Fibroblast of skin of back (primary cell): ENCODE measurements at regions not wholly inside any gene's neighbourhood (a gene's known extent, or its start where the extent isn't known, plus 50 kb on each side); places are given as distances from the start of the nearest gene placed in this dataset.
A peak's percentile ranks its signal among the peaks of the same experiment; 100 is the strongest.

ENCODE experiments used
- DNase-seq: peaks from one replicate; pipeline ENCODE4 v3.0.0-alpha.2; 2013

GRCh38 chr5:82839881-82840280 lies 237.3 kb downstream of the TMEM167A start:
- DNase-seq, result no peak

- DNase-seq, result no peak
Measured at GRCh38 chr5:82835488-82835887, 241.7 kb downstream of the TMEM167A start.

- DNase-seq, result no peak
Measured at GRCh38 chr5:82834151-82834550, 243.0 kb downstream of the TMEM167A start.

- no peak for DNase-seq
Measured at GRCh38 chr5:82833277-82833676, 243.9 kb downstream of the TMEM167A start.

GRCh38 chr5:82832445-82832844 lies 244.7 kb downstream of the TMEM167A start:
- DNase-seq, result no peak

- DNase-seq, result no peak
Measured at GRCh38 chr5:82828211-82828610, 249.0 kb downstream of the TMEM167A start.

GRCh38 chr5:82827651-82828050 lies 249.5 kb downstream of the TMEM167A start:
- DNase-seq, result no peak

- no peak for DNase-seq
Measured at GRCh38 chr5:82822634-82822927, 254.6 kb downstream of the TMEM167A start.

- peak; percentile 41 for DNase-seq
Measured at GRCh38 chr5:82821846-82822633, 255.2 kb downstream of the TMEM167A start.

- no peak for DNase-seq
Measured at GRCh38 chr5:82820961-82821845, 256.0 kb downstream of the TMEM167A start.

- peak; percentile 13 for DNase-seq
Measured at GRCh38 chr5:82820188-82820587, 257.0 kb downstream of the TMEM167A start.

GRCh38 chr5:82817897-82818676 lies 259.1 kb downstream of the TMEM167A start:
- DNase-seq, result no peak

GRCh38 chr5:82816926-82817325 lies 260.3 kb downstream of the TMEM167A start:
- no peak for DNase-seq

- no peak for DNase-seq
Measured at GRCh38 chr5:82815871-82816270, 261.3 kb downstream of the TMEM167A start.

GRCh38 chr5:82813861-82814260 lies 263.3 kb downstream of the TMEM167A start:
- no peak for DNase-seq

GRCh38 chr5:82812575-82812974 lies 264.6 kb downstream of the TMEM167A start:
- DNase-seq, result no peak

- DNase-seq, result no peak
Measured at GRCh38 chr5:82811490-82811889, 265.7 kb downstream of the TMEM167A start.

GRCh38 chr5:82809420-82810143 lies 267.6 kb downstream of the TMEM167A start:
- DNase-seq, result no peak

GRCh38 chr5:82808960-82809359 lies 268.2 kb downstream of the TMEM167A start:
- DNase-seq, result peak; percentile 21

- no peak for DNase-seq
Measured at GRCh38 chr5:82807021-82807420, 270.2 kb downstream of the TMEM167A start.

- peak; percentile 24 for DNase-seq
Measured at GRCh38 chr5:82806513-82806912, 270.7 kb downstream of the TMEM167A start.

- no peak for DNase-seq
Measured at GRCh38 chr5:82804155-82804690, 273.0 kb downstream of the TMEM167A start.
